ENCODE measurements at regions not wholly inside any gene's neighbourhood (a gene's known extent, or its start where the extent isn't known, plus 50 kb on each side); places are given as distances from the start of the nearest gene placed in this dataset.

GRCh38 chr12:45674181-45674977 lies 55.1 kb upstream of the ARID2 start:
- DNase-seq = no peak

- no peak for DNase-seq
Measured at GRCh38 chr12:45675534-45675933, 54.0 kb upstream of the ARID2 start.

All from activated CD4-positive, alpha-beta T cell treated with anti-CD3 and anti-CD28 coated beads for 1 hour (primary cell).